Ovary (tissue), 1 donor: ENCODE measurements at regions not wholly inside any gene's neighbourhood (a gene's known extent, or its start where the extent isn't known, plus 50 kb on each side); places are given as distances from the start of the nearest gene placed in this dataset.

Experiments used
- EP300 ChIP-seq: sonication (generic); formaldehyde crosslinking; IDR thresholded peaks from one replicate; pipeline ENCODE4 v1.6.1; 2017; ENCODE audit warnings: antibody characterized with exemption
- POLR2A ChIP-seq: fragments of 450-650 bp; IDR thresholded peaks from one replicate; pipeline ENCODE4 v1.6.1; 2017; ENCODE audit warnings: antibody characterized with exemption, mild to moderate bottlenecking, moderate library complexity

- TF ChIP-seq POLR2A = no peak
- TF ChIP-seq EP300 = no peak
Observed at GRCh38 chr2:192952245-192952644, 757.5 kb upstream of the TMEFF2 start.
